ENCODE measurements at regions not wholly inside any gene's neighbourhood (a gene's known extent, or its start where the extent isn't known, plus 50 kb on each side); places are given as distances from the start of the nearest gene placed in this dataset.

GRCh38 chr1:147052677-147053076 is 114.6 kb downstream of the NBPF12 start:
- Histone ChIP-seq H4K20me1 (ENCODE audit: insufficient read depth) (no peaks in the 10 kb centered on the region), H3F3A (replicated peaks; ENCODE audit: insufficient read depth) (no peaks in the 10 kb centered on the region), H3K9me3 (no peaks in the 10 kb centered on the region), H3K4me1 (ENCODE audit: control insufficient read depth in 1 of 2, insufficient read depth in 2 of 2, low read depth in 1 of 2, low read length in 1 of 2) (no peaks in the 10 kb centered on the region), H3K9ac (no peak overlapping the region), H3K4me3 (ENCODE audit: low read depth in 2 of 2, low read length in 1 of 2) (no peak overlapping the region), H3K27me3 (ENCODE audit: insufficient read depth) (no peaks in the 10 kb centered on the region; the same call in 1 of the 2 replicates), H3K79me2 (ENCODE audit: insufficient read depth) (no peaks in the 10 kb centered on the region), H3K27ac (ENCODE audit: low read depth in 2 of 2, low read length in 1 of 2) (no peak overlapping the region), H2AFZ (ENCODE audit: low read depth) (no peak overlapping the region), H3K4me2 (no peak overlapping the region), H3K9me2 (no peaks in the 10 kb centered on the region), H3K36me3 (replicated peaks in 1 of 2; ENCODE audit: control insufficient read depth in 1 of 2, insufficient read depth in 2 of 2, low read length in 1 of 2) (no peaks in the 10 kb centered on the region)
- DNase-seq = no peak
- no peak for TF ChIP-seq NRF1 (IDR thresholded peaks at IDR 0.05; ENCODE audit: low read depth, low read length)
- TF ChIP-seq GABPA (IDR thresholded peaks at IDR 0.05; ENCODE audit: low read depth) = no peak
- no peak for TF ChIP-seq FOXJ3 (CRISPR knock-in tag; IDR thresholded peaks at IDR 0.05)
- TF ChIP-seq TAF1 (IDR thresholded peaks at IDR 0.05; ENCODE audit: borderline replicate concordance, low read depth, low read length) = no peak
- no peak for TF ChIP-seq MXI1 (IDR thresholded peaks at IDR 0.05; ENCODE audit: low read depth, low read length)
- no peak for TF ChIP-seq CTCF (IDR thresholded peaks at IDR 0.05)
- TF ChIP-seq, protein P1, sequence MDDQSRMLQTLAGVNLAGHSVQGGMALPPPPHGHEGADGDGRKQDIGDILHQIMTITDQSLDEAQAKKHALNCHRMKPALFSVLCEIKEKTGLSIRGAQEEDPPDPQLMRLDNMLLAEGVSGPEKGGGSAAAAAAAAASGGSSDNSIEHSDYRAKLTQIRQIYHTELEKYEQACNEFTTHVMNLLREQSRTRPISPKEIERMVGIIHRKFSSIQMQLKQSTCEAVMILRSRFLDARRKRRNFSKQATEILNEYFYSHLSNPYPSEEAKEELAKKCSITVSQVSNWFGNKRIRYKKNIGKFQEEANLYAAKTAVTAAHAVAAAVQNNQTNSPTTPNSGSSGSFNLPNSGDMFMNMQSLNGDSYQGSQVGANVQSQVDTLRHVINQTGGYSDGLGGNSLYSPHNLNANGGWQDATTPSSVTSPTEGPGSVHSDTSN (IDR thresholded peaks at IDR 0.05) = no peak
- TF ChIP-seq, protein P2, sequence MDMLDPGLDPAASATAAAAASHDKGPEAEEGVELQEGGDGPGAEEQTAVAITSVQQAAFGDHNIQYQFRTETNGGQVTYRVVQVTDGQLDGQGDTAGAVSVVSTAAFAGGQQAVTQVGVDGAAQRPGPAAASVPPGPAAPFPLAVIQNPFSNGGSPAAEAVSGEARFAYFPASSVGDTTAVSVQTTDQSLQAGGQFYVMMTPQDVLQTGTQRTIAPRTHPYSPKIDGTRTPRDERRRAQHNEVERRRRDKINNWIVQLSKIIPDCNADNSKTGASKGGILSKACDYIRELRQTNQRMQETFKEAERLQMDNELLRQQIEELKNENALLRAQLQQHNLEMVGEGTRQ (IDR thresholded peaks at IDR 0.05; ENCODE audit: borderline replicate concordance, low read depth, low read length) = no peak
- no peak for TF ChIP-seq RXRA (IDR thresholded peaks at IDR 0.05; ENCODE audit: borderline replicate concordance, low read depth)
- TF ChIP-seq SIN3A (IDR thresholded peaks at IDR 0.05; ENCODE audit: borderline replicate concordance, low read depth, low read length) = no peak
- ChIA-PET POLR2A (no interaction called here), CTCF (no interaction called here)
- 6% methylated on average over 5 of the region's 5 CpGs for WGBS (ENCODE audit: low lambda C conversion rate)

DNA sequence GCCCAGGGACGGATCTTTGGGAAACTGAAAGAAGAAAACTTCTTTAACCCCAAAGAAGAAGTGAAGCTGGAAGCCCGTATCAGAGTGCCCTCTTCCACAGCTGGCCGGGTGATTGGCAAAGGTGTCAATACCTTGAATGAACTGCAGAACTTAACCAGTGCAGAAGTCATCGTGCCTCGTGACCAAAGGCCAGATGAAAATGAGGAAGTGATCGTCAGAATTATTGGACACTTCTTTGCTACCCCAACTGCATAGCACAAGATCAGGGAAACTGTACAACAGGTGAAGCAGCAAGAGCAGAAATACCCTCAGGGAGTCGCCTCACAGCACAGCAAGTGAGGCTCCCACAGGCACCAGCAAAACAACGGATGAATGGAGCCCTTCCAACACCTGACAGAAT is 114.0 kb downstream of the NBPF12 start:
- POLR2A ChIA-PET = no interaction called here
- H3K9me3 ChIP-seq = no peaks in the 10 kb centered on the region
- no peak overlapping the region for H2AFZ ChIP-seq (ENCODE audit: low read depth)
- no peak overlapping the region for H3K4me3 ChIP-seq (ENCODE audit: low read depth in 2 of 2, low read length in 1 of 2)
- no peaks in the 10 kb centered on the region for H3K4me1 ChIP-seq (ENCODE audit: control insufficient read depth in 1 of 2, insufficient read depth in 2 of 2, low read depth in 1 of 2, low read length in 1 of 2)
- TF ChIP-seq SIN3A (IDR thresholded peaks at IDR 0.05; ENCODE audit: borderline replicate concordance, low read depth, low read length) (no peak), FOSL2 (IDR thresholded peaks at IDR 0.05; ENCODE audit: borderline replicate concordance, low read depth) (no peak), GATA2 (CRISPR knock-in tag; IDR thresholded peaks at IDR 0.05) (no peak), TAF1 (IDR thresholded peaks at IDR 0.05; ENCODE audit: borderline replicate concordance, low read depth, low read length) (no peak), NFIC (IDR thresholded peaks at IDR 0.05; ENCODE audit: borderline replicate concordance) (no peak), SMC3 (IDR thresholded peaks at IDR 0.05; ENCODE audit: low read depth, low read length) (no peak), MEF2A (IDR thresholded peaks at IDR 0.05; ENCODE audit: borderline replicate concordance, low read depth) (no peak), YY1 (IDR thresholded peaks at IDR 0.05; ENCODE audit: low read depth) (no peak)
- TF ChIP-seq, protein P3, sequence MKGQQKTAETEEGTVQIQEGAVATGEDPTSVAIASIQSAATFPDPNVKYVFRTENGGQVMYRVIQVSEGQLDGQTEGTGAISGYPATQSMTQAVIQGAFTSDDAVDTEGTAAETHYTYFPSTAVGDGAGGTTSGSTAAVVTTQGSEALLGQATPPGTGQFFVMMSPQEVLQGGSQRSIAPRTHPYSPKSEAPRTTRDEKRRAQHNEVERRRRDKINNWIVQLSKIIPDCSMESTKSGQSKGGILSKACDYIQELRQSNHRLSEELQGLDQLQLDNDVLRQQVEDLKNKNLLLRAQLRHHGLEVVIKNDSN (IDR thresholded peaks at IDR 0.05; ENCODE audit: borderline replicate concordance, low read depth) = no peak
- TF ChIP-seq, protein P1 (IDR thresholded peaks at IDR 0.05) = no peak
- H3K9ac ChIP-seq = no peak overlapping the region
- H3K27me3 ChIP-seq (ENCODE audit: insufficient read depth) = no peaks in the 10 kb centered on the region; the same call in 1 of the 2 replicates
- no peak overlapping the region for H3K4me2 ChIP-seq
- H4K20me1 ChIP-seq (ENCODE audit: insufficient read depth) = no peaks in the 10 kb centered on the region
- H3F3A ChIP-seq (replicated peaks; ENCODE audit: insufficient read depth) = no peaks in the 10 kb centered on the region
- no peaks in the 10 kb centered on the region for H3K9me2 ChIP-seq
- H3K79me2 ChIP-seq (ENCODE audit: insufficient read depth) = no peaks in the 10 kb centered on the region
- no peaks in the 10 kb centered on the region for H3K36me3 ChIP-seq (replicated peaks in 1 of 2; ENCODE audit: control insufficient read depth in 1 of 2, insufficient read depth in 2 of 2, low read length in 1 of 2)
- 15% methylated on average over 8 of the region's 8 CpGs for WGBS (ENCODE audit: low lambda C conversion rate)
- no peak overlapping the region for H3K27ac ChIP-seq (ENCODE audit: low read depth in 2 of 2, low read length in 1 of 2)
- CTCF ChIA-PET = no interaction called here
- no peak for DNase-seq

Measured in SK-N-SH (cell line).